NCI-H2227 (cell line): ENCODE measurements at regions not wholly inside any gene's neighbourhood (a gene's known extent, or its start where the extent isn't known, plus 50 kb on each side); places are given as distances from the start of the nearest gene placed in this dataset.

ENCODE experiments used
- DNase-seq: peaks from one replicate; lab custom pipeline; 2025; ENCODE audit not compliant: unreplicated experiment; lab: John Stamatoyannopoulos, UW

DNA sequence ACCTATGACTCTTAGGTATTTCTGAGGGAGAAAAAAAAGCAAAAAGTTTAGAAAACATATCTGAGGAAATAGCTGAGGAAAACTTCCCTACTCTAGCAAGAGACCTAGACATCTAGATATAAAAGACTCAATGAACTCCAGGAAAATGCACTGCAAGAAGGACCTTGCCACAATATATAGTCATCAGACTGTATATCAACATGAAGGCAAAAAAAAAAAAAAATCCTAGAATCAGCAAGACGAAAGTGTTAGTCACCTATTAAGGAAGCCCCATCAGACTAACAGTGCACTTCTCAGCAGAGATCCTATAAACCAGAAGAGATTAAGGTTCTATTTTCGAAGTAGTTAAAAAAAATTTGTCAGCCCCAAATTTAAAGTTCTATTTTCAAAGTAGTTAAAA is 166.2 kb downstream of the TMEM38B start:
- DNase-seq, result no peak

DNA sequence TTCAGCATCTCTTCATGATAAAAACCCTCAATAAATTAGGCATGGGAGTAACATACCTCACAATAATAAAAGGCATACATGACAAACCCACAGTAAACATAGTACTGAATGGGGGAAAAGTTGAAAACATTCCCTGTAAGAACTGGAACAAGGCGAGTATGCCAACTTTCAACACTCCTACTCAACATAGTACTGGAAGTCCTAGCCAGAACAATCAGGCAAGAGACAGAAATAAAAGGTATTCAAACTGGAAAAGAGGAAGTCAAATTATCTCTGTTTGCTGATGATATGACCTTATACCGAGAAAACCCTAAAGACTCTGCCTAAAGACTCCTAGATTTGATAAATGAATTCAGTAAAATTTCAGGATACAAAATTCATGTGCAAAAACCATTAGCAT is 167.6 kb downstream of the TMEM38B start:
- no peak for DNase-seq

DNA sequence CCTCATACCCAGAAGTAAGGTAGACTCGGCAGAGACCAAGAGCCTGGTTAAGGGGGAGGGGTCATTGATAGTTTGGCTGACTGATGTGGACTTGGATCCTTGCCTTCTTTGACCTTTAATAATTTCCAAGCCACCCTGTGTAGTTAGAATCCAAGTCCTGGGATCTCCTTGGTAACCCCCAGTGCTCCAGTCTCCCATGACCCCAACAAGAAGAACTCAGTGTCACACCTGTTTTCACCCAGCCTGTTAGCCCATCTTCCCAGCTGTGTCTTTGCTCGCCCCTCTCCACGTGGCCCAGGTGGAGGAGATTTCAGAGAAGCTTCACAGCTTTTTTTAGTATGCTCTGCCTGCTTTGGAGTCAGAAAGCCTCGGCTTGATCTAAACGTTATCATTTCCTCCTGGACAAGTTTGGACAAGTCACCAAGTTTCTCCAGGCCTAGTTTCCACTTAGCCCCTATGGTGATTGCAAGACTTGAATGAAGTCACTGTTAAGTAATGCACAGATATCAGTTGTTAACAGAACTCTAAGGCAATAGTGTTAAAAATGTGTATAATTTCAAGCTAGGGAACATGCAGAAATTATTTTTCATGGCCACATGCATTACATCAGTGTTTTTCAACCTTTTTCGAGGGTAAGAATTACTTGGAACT is 170.0 kb downstream of the TMEM38B start:
- DNase-seq, result no peak

DNA sequence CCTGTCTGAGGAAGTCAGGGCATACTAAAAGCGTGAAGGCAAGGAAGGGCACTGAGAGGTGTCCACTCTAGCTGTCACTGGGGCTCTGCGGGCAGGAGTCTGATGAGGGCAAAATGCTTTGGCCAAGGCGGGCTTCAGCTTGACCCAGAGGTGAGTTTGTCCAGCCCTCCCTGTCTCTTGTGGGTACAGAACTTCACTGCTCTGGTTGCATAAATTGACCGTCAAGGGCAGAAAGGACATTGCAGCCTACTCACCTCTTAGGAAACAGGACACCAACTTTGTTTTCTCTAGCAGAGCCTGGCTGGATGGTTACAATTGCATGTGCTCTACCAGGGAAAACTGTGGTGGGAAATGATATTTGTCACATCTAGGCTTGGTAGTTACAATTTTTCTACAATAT is 170.9 kb downstream of the TMEM38B start:
- DNase-seq, result no peak

DNA sequence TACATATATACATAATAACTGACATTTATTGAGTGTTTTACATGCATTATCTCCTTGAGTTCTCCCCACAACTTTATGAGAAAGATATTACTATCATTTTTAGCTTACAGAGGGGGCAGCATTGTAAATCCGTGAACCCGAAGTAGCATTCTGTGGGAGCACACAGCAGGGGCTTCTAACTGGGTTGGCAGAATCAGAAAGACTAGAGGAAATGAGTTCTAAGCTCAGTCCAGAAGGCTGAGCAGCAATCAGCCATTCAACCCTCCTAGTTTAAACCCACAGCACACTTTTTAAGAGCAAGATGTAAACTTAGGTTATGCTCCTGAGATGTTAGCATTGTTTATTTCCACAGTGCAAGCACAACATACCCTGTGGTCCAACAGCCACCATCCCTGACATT is 177.2 kb downstream of the TMEM38B start:
- no peak for DNase-seq

DNA sequence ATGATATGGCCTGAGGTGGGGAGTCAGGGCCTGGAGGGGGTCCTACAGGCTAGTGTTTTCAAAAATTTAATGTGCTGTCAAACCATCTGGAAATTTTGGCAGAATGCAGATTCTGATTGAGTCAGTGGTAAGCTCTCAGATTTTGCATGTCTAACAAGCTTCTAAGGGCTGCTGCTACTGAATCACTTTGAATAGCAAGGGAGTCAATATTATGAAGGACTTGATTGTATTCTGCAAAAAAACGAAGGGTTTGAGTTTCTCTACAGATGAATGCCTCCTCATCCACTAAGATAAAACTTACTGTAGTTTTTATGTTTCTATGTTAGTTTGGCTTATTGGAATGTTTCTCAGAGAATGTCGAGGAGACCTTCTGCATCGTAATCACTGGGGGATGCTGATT is 179.5 kb downstream of the TMEM38B start:
- no peak for DNase-seq

DNA sequence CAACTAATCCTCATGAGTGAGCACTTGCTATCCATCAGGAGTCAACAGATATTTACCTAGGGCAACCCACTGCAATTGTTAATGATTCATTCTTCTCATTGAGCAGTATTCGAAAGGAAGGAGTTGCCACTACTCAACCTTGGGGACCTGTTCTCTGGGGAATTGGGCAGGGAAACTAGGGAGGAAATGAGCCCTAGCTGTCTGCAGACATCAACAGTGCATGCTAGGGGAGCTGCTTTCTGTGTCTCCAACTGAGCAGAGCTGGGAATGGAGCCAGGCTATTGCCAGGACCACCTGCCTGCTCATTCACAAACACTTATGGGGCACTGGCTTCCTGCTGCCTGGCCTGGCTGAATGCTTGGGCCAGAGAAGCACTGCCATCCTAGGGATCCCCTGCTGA is 183.4 kb downstream of the TMEM38B start:
- no peak for DNase-seq

DNA sequence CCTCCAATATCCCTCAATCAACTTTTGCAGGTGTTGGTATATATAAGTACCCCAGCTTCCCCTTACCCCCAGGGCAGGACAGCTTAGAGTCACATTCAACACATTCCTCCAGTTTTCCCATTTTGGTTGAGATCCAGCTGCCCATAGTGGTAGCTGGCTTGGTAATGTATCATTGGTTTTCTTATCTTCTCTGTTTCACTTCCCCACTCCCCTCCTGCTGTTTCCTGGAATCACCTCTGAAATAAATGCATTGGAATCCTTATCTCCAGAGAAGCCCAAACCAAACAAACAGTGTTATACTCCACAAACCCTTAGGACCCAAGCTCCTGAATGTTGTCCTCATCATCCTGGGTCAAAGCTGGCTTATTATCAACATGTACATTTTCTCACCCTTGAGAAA is 184.8 kb downstream of the TMEM38B start:
- DNase-seq, result no peak

DNA sequence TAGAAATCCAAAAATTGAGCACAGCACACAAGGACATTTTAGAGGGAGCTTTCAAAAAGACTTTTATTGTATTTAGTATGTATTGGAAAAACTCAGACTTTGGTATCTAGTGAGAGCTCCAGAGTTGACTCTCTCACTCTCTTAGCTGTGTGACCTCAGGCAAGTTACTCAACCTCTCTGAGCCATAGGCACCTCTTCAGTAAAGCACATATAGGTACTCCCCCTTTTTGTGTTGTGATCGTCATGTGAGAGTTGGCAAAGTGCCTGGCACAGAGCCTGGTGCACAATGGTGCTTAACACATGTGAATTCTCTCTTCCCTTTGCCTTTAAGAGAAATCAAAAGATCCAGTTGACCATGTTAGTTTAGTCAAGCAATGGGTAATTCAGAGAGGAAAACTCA is 186.2 kb downstream of the TMEM38B start:
- no peak for DNase-seq

DNA sequence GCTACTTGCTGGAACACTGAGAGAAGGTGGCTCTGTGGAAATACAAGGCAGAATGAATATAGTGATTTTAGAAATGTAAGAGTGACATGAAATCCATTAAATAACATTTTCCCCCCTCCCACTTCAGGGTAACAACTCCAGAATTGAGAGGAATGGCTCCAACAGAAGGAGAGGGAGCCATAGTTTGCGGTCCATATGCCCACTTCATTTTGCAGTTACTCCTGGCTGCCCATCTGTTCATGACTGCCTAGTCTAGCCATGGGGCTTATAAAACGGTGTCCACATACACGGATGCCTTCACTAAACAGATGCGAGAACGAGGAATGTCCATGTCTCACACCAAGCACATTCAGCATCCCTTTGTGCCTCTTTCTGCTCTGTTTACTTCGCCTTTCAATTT is 186.7 kb downstream of the TMEM38B start:
- no peak for DNase-seq

DNA sequence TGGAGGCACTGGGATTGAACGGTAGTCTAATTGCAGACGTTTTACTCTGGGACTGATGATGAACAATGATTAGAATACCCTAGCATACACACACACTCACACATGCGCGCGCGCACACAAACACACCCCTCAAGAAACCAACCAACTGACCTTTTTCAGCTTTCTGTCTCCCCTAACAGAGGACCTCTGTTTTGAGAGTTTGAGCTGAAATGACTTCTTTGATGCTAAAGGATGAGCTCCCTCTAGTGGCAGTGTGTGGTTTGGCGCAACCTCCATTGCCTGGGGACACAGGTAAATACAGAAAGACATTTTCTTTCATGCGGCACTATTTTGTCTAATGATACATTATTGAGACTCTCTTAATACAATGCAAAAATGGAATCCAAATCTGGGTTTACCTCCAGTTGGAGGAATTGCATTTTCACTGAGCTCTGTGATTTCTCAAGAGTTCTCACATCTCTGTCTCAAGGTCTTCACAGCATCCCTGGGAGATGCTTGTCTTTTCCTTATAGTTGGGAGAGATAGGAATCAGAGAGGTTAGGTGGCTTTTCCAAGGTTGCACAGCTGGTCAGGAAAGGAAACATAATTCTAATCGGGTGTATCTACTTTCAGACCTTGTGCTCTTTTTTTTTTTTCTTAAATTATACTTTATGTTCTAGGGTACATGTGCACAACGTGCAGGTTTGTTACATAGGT is 187.5 kb downstream of the TMEM38B start:
- peak; percentile 41 for DNase-seq

DNA sequence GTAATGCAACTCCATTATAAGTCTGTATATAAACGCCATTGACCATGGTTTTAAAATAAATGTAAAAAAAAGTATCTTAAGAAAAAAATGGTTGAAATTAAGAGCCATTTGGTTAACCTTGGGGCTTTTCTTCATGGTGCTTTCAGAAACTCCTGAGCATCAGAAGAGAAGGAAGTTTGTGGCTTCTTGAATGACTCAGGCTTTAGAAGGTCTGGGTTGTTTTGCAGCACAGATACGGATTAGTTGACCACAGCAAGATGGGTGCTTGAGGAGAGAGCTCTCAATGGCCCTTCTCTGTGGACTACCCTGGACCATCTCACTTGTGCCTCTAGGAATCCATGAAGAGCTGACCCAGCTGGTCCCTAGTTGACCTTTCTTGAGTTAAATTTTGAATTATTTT is 189.5 kb downstream of the TMEM38B start:
- DNase-seq, result no peak

DNA sequence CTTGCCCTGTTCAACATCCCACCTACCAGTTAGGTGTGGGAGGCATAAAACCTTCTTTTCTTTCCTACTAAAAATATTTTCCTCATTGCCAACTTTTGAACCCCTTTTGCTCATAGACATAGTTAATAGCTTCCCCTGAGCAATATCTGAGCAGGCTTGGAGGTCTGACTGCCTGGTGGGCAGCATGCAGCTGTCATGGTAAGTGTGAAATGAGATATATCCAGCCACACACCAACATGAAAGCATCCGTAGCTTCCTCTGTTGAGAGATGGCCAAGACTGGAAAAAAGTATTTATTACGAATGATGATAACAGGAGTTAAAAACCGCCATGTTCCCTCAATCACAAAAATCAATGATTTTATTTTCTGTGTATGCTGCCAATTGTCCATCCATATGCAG is 190.1 kb downstream of the TMEM38B start:
- DNase-seq, result no peak

DNA sequence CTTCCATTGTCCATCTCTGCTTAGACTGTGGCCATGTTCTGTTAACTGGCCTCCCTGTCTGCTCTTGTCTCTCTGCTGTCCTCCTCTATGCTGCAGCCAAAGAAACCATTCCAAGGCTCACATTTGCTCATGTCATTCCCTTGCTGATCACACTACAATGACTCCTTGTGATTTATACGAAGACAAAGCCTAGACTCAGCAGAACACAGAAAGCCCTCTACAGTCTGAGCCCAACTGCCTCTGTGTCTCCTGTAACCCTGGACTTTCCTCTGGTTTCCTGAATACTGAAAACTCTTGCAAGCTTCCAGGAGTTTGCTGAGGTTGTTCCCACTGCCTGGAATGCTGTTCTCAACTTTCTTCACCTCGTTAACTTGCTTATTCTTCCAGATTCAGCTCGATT is 191.8 kb downstream of the TMEM38B start:
- no peak for DNase-seq

DNA sequence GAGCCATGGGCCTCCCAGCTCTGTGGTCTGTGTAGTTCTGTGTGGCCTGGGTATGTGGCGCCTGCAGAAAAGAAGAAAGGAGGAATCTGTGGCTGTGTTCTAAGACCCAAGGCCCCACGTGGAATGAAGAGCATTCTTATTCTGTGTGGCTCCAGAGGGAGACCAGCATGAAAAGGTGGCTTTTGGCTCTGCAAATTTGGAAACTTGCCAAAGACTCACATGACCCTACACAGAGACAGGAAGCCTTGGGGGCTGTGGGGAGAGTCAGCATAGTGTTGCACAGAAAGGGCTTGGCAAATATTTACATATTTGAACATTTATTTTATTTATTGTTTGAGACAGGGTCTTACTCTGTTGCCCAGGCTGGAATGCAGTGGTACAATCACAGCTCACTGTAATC is 193.3 kb downstream of the TMEM38B start:
- DNase-seq, result no peak

DNA sequence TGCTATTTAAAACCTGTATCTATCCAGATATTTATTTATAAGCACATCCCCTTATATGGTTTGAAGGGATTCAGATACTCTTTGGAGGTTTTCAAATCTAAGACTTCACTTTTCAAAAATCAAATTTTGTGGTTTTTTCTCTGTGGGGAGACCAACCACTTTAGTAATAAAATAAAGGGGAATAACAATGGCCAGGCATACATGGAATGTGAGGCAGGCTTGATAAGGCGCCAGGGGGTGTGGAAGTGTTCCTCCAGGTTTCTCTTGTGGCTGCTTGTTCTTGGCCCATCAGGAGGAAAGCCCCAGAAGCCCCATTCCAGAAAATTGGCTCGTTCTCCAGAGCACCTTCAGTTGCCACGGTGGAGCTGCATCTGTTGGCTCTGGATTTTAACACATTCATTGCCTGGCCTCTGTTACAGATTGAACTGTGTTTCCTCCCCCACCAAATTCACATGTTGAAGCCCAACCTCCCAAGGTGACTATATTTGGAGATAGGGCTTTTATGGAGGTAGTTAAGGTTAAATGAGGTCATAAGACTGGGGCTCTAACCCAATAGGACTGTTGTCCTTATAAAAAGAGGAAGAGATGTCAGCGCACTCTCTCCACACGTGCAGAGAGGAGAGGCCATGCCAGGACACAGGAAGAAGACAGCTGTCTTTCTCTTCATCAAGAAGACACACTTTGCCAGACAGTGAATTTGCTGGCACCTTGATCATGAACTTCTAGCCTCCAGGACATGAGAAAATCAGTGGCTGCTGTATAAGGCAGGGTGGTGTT is 195.9 kb downstream of the TMEM38B start:
- no peak for DNase-seq

DNA sequence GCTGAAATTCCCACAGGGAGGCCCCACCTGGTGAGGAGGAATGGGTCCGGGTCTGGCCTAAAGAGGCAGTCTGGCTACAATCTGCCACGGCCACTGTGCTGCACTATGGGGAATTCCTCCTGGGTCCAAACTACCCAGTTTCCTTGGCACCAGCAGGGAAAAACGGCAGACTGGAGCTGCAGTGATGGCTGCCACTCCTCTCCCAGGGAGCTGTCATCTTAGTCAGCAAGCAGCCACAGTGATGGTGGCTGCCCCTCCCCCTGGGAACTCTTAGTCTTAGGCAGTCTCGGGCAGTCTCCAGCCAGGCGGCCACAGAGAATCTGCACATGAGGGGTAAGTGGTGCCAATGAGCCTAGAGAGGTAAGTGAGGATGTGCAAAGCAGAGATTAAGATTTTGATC is 205.8 kb downstream of the TMEM38B start:
- DNase-seq, result no peak

DNA sequence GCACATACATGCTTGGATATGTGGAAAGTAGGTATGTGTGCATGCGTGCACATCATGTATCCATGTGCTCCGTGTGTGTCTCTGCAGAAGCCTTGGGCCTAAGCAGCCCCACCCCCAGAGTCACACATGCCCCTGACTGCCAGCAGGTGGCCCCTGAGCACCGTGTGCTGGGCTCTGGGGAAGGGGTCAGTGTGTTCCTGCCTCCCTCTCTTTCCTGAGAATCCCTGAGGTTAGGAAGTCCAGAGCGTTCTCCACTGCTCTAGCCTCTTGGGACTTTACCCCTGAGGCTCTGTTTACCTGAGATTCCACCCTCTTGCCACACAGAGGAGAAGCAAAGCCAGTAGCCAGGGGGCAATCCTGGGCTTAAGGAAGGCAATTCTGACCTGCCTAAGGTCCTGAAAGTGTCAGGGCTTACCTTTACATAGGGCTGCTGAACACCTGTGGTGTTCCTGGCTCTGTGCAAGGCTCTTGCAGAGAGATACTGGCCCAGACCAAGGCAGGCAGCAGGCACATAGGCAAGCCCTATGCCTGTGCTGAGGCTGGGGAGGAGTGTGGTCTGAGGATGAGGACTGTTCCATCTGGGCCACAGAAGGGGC is 207.3 kb downstream of the TMEM38B start:
- no peak for DNase-seq

DNA sequence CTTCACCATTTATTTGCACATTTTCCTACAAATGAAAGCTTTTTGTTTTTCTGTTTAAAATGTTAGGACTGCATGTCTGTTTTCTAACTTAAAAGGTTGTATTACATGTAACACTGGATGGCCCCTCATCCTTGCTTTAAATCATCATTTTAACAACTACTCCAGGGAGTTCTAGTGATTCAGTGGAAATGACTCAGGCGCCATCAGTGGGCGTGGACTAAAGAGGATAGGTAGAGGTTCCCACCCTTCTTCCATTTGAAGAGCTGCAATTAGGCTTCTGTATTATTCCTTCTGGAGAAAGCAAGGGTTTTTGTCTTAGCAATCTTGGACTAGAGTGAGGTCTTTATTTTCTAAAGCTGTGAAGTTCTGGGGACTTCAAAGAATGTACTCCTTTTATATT is 213.7 kb downstream of the TMEM38B start:
- DNase-seq, result no peak

DNA sequence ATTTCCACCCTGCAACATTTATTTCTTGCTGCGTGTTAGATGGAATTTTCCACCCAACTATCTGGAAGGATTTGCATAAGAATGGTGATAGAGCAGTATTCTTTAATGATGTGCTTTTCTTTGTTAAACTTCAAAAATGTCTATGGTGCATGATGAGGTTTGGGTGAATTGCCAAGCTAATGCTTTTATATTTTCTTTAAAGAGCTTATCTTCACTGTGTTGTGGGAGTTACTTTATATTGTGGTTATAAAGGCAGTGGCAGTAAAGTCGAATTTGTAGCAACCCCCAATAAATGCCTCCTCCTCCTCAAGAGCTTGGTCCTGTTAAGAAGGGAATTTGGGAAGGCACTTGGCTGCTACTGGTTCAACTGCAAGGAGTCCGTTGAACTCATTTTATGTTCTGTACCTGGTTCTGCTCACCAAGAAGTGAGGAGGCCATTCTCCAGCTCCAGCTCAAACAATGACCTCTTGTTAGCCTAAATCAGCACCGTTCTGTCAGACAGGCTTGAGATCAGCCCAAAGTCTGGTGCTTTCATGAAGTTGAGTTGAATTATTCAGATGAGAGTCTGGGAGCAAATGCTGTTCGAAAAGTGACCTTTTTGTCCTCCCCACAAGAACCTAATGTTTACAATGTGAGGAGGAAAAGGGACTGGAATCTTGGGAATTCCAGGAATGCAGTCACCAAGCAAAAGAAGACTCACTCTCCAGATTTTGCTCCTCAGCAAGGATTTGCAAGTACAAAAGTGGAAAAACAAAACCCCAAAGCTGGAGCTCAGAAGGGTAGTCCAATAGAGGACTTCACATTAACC is 217.0 kb downstream of the TMEM38B start:
- no peak for DNase-seq
